Chondrocyte (in vitro differentiated cells): ENCODE measurements at regions not wholly inside any gene's neighbourhood (a gene's known extent, or its start where the extent isn't known, plus 50 kb on each side); places are given as distances from the start of the nearest gene placed in this dataset.

Experiments used
- DNase-seq: peaks from one replicate; pipeline ENCODE4 v3.0.0; 2021; ENCODE audit warnings: mixed read lengths, low spot score
- H3K27ac Mint-ChIP-seq: one replicate; pipeline ENCODE4 v1.8.0; 2021; ENCODE audit warnings: mild to moderate bottlenecking, moderate library complexity, mixed read lengths; ENCODE audit not compliant: unreplicated experiment
- H3K27me3 Mint-ChIP-seq: 2 replicates; pipeline ENCODE4 v1.8.0; 2021; ENCODE audit warnings: low read depth, mixed read lengths
- H3K36me3 Mint-ChIP-seq: 2 replicates; pipeline ENCODE4 v1.8.0; 2021; ENCODE audit warnings: low read depth, mixed read lengths
- H3K4me1 Mint-ChIP-seq: 2 replicates; pipeline ENCODE4 v1.8.0; 2021; ENCODE audit warnings: low read depth, mild to moderate bottlenecking, mixed read lengths
- H3K4me3 Mint-ChIP-seq: one replicate; pipeline ENCODE4 v1.8.0; 2021; ENCODE audit warnings: mild to moderate bottlenecking, moderate library complexity, mixed read lengths; ENCODE audit not compliant: unreplicated experiment
- H3K9me3 Mint-ChIP-seq: 2 replicates; pipeline ENCODE4 v1.8.0; 2021; ENCODE audit warnings: low read depth, mixed read lengths
- CTCF ChIP-seq: fragments of 200-600 bp; sonication (generic); IDR thresholded peaks from 2 replicates; pipeline ENCODE4 v1.5.0; 2021; ENCODE audit warnings: antibody characterized with exemption, mild to moderate bottlenecking, moderate library complexity

GRCh38 chr16:85983606-85984230 is 84.8 kb downstream of the IRF8 start:
- Mint-ChIP-seq H3K4me1 (no peaks in the 10 kb centered on the region), H3K36me3 (no peaks in the 10 kb centered on the region), H3K27me3 (peaks cover 71% of the 10 kb centered on the region), H3K9me3 (no peaks in the 10 kb centered on the region), H3K27ac (no peak overlapping the region), H3K4me3 (no peak overlapping the region)
- TF ChIP-seq CTCF, result no peak
- no peak for DNase-seq

GRCh38 chr16:85984231-85984880 is 85.4 kb downstream of the IRF8 start:
- TF ChIP-seq CTCF, result no peak
- Mint-ChIP-seq H3K27ac (no peak overlapping the region), H3K4me1 (no peaks in the 10 kb centered on the region), H3K4me3 (no peak overlapping the region), H3K9me3 (no peaks in the 10 kb centered on the region), H3K27me3 (peaks cover 70% of the 10 kb centered on the region), H3K36me3 (no peaks in the 10 kb centered on the region)
- no peak for DNase-seq

GRCh38 chr16:85984947-85985451 is 86.0 kb downstream of the IRF8 start:
- H3K27ac Mint-ChIP-seq, result no peak overlapping the region
- no peaks in the 10 kb centered on the region for H3K9me3 Mint-ChIP-seq
- H3K27me3 Mint-ChIP-seq, result peaks cover 71% of the 10 kb centered on the region
- H3K36me3 Mint-ChIP-seq, result no peaks in the 10 kb centered on the region
- H3K4me3 Mint-ChIP-seq, result no peak overlapping the region
- no peaks in the 10 kb centered on the region for H3K4me1 Mint-ChIP-seq
- no peak for TF ChIP-seq CTCF
- DNase-seq, result no peak

- Mint-ChIP-seq H3K27me3 (peaks cover 72% of the 10 kb centered on the region), H3K9me3 (no peaks in the 10 kb centered on the region), H3K4me3 (no peak overlapping the region), H3K27ac (no peak overlapping the region), H3K36me3 (no peaks in the 10 kb centered on the region), H3K4me1 (no peaks in the 10 kb centered on the region)
- DNase-seq, result no peak
- TF ChIP-seq CTCF, result peak; percentile 59
Observed at GRCh38 chr16:85986931-85987749, 88.2 kb downstream of the IRF8 start.

- no peaks in the 10 kb centered on the region for H3K36me3 Mint-ChIP-seq
- no peak overlapping the region for H3K27ac Mint-ChIP-seq
- H3K9me3 Mint-ChIP-seq, result no peaks in the 10 kb centered on the region
- H3K4me3 Mint-ChIP-seq, result no peak overlapping the region
- H3K4me1 Mint-ChIP-seq, result no peaks in the 10 kb centered on the region
- no peak for TF ChIP-seq CTCF
- DNase-seq, result no peak
- peaks cover 76% of the 10 kb centered on the region for H3K27me3 Mint-ChIP-seq
Observed at GRCh38 chr16:85987750-85988078, 88.8 kb downstream of the IRF8 start.
